IMR-90 (cell line): ENCODE measurements at regions not wholly inside any gene's neighbourhood (a gene's known extent, or its start where the extent isn't known, plus 50 kb on each side); places are given as distances from the start of the nearest gene placed in this dataset.

Source experiments
- ATAC-seq: fragments of 200-7000 bp; cut with Tn5 transposase; 2 replicates; pipeline ENCODE4 v1.9.1; 2020; ENCODE audit warnings: low read depth, mild to moderate bottlenecking, moderate library complexity
- BruUV-seq: library from RNA; stranded (reverse); fragments of 400-500 nt; replicated peaks from 2 replicates; lab custom pipeline; 2021; lab: Mats Ljungman, UMichigan
- CTCF ChIA-PET: fragments of 300-600 bp; formaldehyde crosslinking; extraction: SDS; loops from one replicate; lab custom pipeline; 2021; ENCODE audit warnings: antibody characterized with exemption; lab: Yijun Ruan, JAX
- POLR2A ChIA-PET: fragments of 300-600 bp; sonication (Branson Sonifier 250); formaldehyde crosslinking; loops from one replicate; lab custom pipeline; 2022; ENCODE audit warnings: antibody characterized with exemption; ENCODE audit not compliant: unreplicated experiment; lab: Charles Lee
- DNase-seq: peaks from one replicate; pipeline ENCODE4 v3.0.0; 2013
- H2AFZ ChIP-seq: replicated peaks from 2 replicates; pipeline ENCODE3; 2013; ENCODE audit warnings: low read length, mild to moderate bottlenecking; ENCODE audit not compliant: poor library complexity
- H2AK5ac ChIP-seq: 2 replicates; pipeline ENCODE4 v1.6.1; 2013; ENCODE audit warnings: low read depth, low read length, inconsistent platforms
- H2AK9ac ChIP-seq: replicated peaks from 2 replicates; pipeline ENCODE3; 2013; ENCODE audit warnings: mild to moderate bottlenecking, low read depth, low read length, moderate library complexity; ENCODE audit not compliant: poor library complexity
- H2BK120ac ChIP-seq: 2 replicates; pipeline ENCODE4 v1.6.1; 2013; ENCODE audit warnings: low read depth, low read length, inconsistent platforms
- H2BK15ac ChIP-seq: 3 replicates; pipeline ENCODE4 v1.6.1; 2013; ENCODE audit warnings: low read depth, low read length, inconsistent platforms
- H2BK20ac ChIP-seq: 2 replicates; pipeline ENCODE4 v1.6.1; 2013; ENCODE audit warnings: low read depth, mild to moderate bottlenecking, inconsistent platforms, low read length, moderate library complexity
- H2BK5ac ChIP-seq: 2 replicates; pipeline ENCODE4 v1.6.1; 2013; ENCODE audit warnings: mild to moderate bottlenecking, low read depth, low read length, inconsistent platforms; ENCODE audit not compliant: poor library complexity, severe bottlenecking
- H3K14ac ChIP-seq: replicated peaks from 2 replicates; pipeline ENCODE4 v1.6.1; 2013; ENCODE audit warnings: low read depth, low read length, inconsistent platforms
- H3K18ac ChIP-seq: 2 replicates; pipeline ENCODE4 v1.6.1; 2013; ENCODE audit warnings: low read depth, low read length, control low read depth
- H3K23ac ChIP-seq: 2 replicates; pipeline ENCODE4 v1.6.1; 2013; ENCODE audit warnings: low read depth, low read length, inconsistent platforms
- H3K27ac ChIP-seq: 2 replicates; pipeline ENCODE4 v1.5.1; 2013; ENCODE audit warnings: mild to moderate bottlenecking, control low read depth, low read length; ENCODE audit not compliant: insufficient read depth
- H3K27me3 ChIP-seq: 2 replicates; pipeline ENCODE4 v1.6.1; 2013; ENCODE audit warnings: low read length; ENCODE audit not compliant: control insufficient read depth, insufficient read depth
- H3K36me3 ChIP-seq: 2 replicates; pipeline ENCODE4 v1.6.1; 2013; ENCODE audit warnings: low read length, mixed read lengths; ENCODE audit not compliant: control insufficient read depth, insufficient read depth
- H3K4ac ChIP-seq: 2 replicates; pipeline ENCODE4 v1.6.1; 2013; ENCODE audit warnings: low read depth, low read length, inconsistent platforms
- H3K4me1 ChIP-seq: 2 replicates; pipeline ENCODE4 v1.6.1; 2013; ENCODE audit warnings: low read length, mixed read lengths; ENCODE audit not compliant: control insufficient read depth, insufficient read depth
- H3K4me2 ChIP-seq: 2 replicates; pipeline ENCODE4 v1.6.1; 2013; ENCODE audit warnings: low read depth, mild to moderate bottlenecking, control low read depth, low read length, moderate library complexity
- H3K4me3 ChIP-seq: 2 replicates; pipeline ENCODE4 v1.5.1; 2013; ENCODE audit warnings: low read depth, mild to moderate bottlenecking, control low read depth, low read length, moderate library complexity; ENCODE audit not compliant: insufficient read depth
- H3K56ac ChIP-seq: 2 replicates; pipeline ENCODE4 v1.6.1; 2013; ENCODE audit warnings: low read length, inconsistent platforms; ENCODE audit not compliant: insufficient read depth; ENCODE audit errors: extremely low read depth
- H3K79me1 ChIP-seq, 2 experiments: 2 replicates each; pipeline ENCODE4 v1.6.1; 2013; ENCODE audit warnings: low read length in 2 of 2, inconsistent platforms in 1 of 2, low read depth in 1 of 2
- H3K9ac ChIP-seq: 2 replicates; pipeline ENCODE4 v1.6.1; 2013; ENCODE audit warnings: low read depth, low read length, control low read depth
- H3K9me1 ChIP-seq: 2 replicates; pipeline ENCODE4 v1.6.1; 2013; ENCODE audit warnings: low read length, inconsistent platforms; ENCODE audit not compliant: insufficient read depth
- H3K9me3 ChIP-seq: 2 replicates; pipeline ENCODE4 v1.6.1; 2013; ENCODE audit warnings: low read length; ENCODE audit not compliant: control insufficient read depth, insufficient read depth
- H4K20me1 ChIP-seq: 2 replicates; pipeline ENCODE4 v1.6.1; 2013; ENCODE audit warnings: low read length, inconsistent platforms; ENCODE audit not compliant: insufficient read depth
- H4K5ac ChIP-seq: 2 replicates; pipeline ENCODE4 v1.6.1; 2013; ENCODE audit warnings: mild to moderate bottlenecking, low read depth, low read length, control low read depth
- H4K8ac ChIP-seq, 2 experiments: 2 replicates each; pipeline ENCODE4 v1.6.1; 2013; ENCODE audit warnings: low read depth in 2 of 2, low read length in 2 of 2, control low read depth in 1 of 2, inconsistent platforms in 1 of 2
- H4K91ac ChIP-seq: 2 replicates; pipeline ENCODE4 v1.6.1; 2013; ENCODE audit warnings: low read depth, low read length, inconsistent platforms; ENCODE audit not compliant: insufficient read depth
- CEBPB ChIP-seq: IDR thresholded peaks from 2 replicates; pipeline ENCODE4 v1.6.1; 2012; ENCODE audit warnings: low read depth, low read length, improper control_type of control experiment
- CHD1 ChIP-seq: IDR thresholded peaks from 2 replicates; pipeline ENCODE4 v1.6.1; 2012; ENCODE audit warnings: low read depth, low read length, improper control_type of control experiment
- MAFK ChIP-seq: IDR thresholded peaks from 2 replicates; pipeline ENCODE4 v1.6.1; 2012; ENCODE audit warnings: low read depth, low read length, improper control_type of control experiment
- MAZ ChIP-seq: IDR thresholded peaks from 2 replicates; pipeline ENCODE4 v1.6.1; 2012; ENCODE audit warnings: low read depth, mild to moderate bottlenecking, low read length, improper control_type of control experiment, moderate library complexity, borderline replicate concordance
- MXI1 ChIP-seq: IDR thresholded peaks from 2 replicates; pipeline ENCODE4 v1.6.1; 2012; ENCODE audit warnings: low read depth, mild to moderate bottlenecking, low read length, moderate library complexity, borderline replicate concordance
- NFE2L2 ChIP-seq: fragments of 150-350 bp; IDR thresholded peaks from 2 replicates; pipeline ENCODE4 v1.6.1; 2016; ENCODE audit warnings: low read depth, mild to moderate bottlenecking, low read length
- RFX5 ChIP-seq: IDR thresholded peaks from 2 replicates; pipeline ENCODE4 v1.8.0; 2012; ENCODE audit warnings: low read depth, mild to moderate bottlenecking, low read length, moderate library complexity
- WGBS, 2 experiments: methylation state at CpG; one replicate each; pipeline versions ENCODE4 v1.1.5 to v1.1.7; 2013; ENCODE audit warnings: missing lambda C conversion rate in 2 of 2; ENCODE audit not compliant: insufficient read length in 1 of 2; ENCODE audit errors: extremely low coverage in 2 of 2; 5-methylcytosine and 5-hydroxymethylcytosine counted together
- dilution Hi-C: fragments of 300-500 bp; cut with HindIII; formaldehyde crosslinking; loops from one replicate; pipeline ENCODE4 v1.14.3; 2018; ENCODE audit warnings: low sequenced_read_pairs; ENCODE audit not compliant: unreplicated experiment
- in situ Hi-C: fragments of 300-500 bp; cut with MboI; formaldehyde crosslinking; loops from 3 replicates; pipeline ENCODE4 v1.14.3; 2019; ENCODE audit warnings: low sequenced_read_pairs, inconsistent platforms, mixed read lengths
- intact Hi-C: fragments of 100-400 bp; cut with micrococcal nuclease; formaldehyde crosslinking; loops from 2 replicates; pipeline ENCODE4 v1.10.0; 2022

- no peak for DNase-seq
- Histone ChIP-seq H3K4ac (no peak overlapping the region), H2BK5ac (no peak overlapping the region), H4K91ac (no peak overlapping the region), H3K9ac (no peak overlapping the region), H4K5ac (no peak overlapping the region), H2AFZ (no peak overlapping the region), H2BK20ac (no peak overlapping the region), H3K4me2 (no peak overlapping the region), H2BK120ac (no peak overlapping the region), H4K8ac (no peak overlapping the region), H2AK5ac (no peak overlapping the region), H2AK9ac (no peak overlapping the region), H3K27me3 (no peaks in the 10 kb centered on the region; the same call in none of the 2 replicates), H3K9me3 (no peaks in the 10 kb centered on the region), H3K4me3 (no peak overlapping the region), H3K18ac (no peak overlapping the region), H3K9me1 (no peaks in the 10 kb centered on the region), H3K79me1 (no peaks in the 10 kb centered on the region), H3K27ac (no peak overlapping the region), H4K20me1 (no peaks in the 10 kb centered on the region), H3K23ac (no peak overlapping the region), H2BK15ac (no peak overlapping the region), H3K56ac (no peak overlapping the region), H3K14ac (no peak overlapping the region), H3K4me1 (no peaks in the 10 kb centered on the region), H3K36me3 (no peaks in the 10 kb centered on the region)
- TF ChIP-seq CHD1 (no peak), RFX5 (no peak), MAZ (no peak), NFE2L2 (no peak), MXI1 (no peak), CEBPB (no peak), MAFK (no peak)
- no CpG with 5 or more reads among the region's 6 CpGs for WGBS, 2 experiments
- intact Hi-C loops (no loop called here), dilution Hi-C loops (no loop called here), in situ Hi-C loops (no loop called here)
- no TSS peak for BruUV-seq
- POLR2A ChIA-PET: no interaction called here
- no peak for ATAC-seq
- CTCF ChIA-PET: no interaction called here
Measured at GRCh38 chr18:46374850-46375249, 270.7 kb downstream of the HAUS1 start.
